ENCODE measurements at regions not wholly inside any gene's neighbourhood (a gene's known extent, or its start where the extent isn't known, plus 50 kb on each side); places are given as distances from the start of the nearest gene placed in this dataset.

DNA sequence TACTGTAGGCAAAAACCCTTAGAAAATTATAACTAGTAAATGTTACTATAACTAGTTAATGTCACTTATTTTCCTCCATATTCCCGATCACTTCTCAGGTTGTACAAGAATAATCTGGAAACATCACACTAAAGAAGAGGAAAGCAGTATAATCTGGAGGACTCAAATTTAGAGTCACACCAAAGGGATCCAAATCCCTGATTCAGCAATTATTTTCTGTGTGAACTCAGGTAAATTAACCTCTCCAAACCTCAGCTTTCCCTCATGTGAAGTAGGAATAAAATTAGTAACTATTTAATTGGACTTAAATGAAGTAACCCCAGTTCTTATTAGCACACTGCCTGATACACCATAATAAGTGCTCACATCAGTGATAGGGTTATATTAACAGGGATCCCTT is 170.1 kb upstream of the NECTIN3 start:
- no peaks in the 10 kb centered on the region for H3K4me1 ChIP-seq
- DNase-seq, result no peak
- TF ChIP-seq CTCF (IDR thresholded peaks at IDR 0.05; ENCODE audit: low read depth, low read length), result no peak
- no peak overlapping the region for H3K4me3 ChIP-seq (ENCODE audit: low read depth, low read length)
- H3K9me3 ChIP-seq, result no peaks in the 10 kb centered on the region
- no peaks in the 10 kb centered on the region for H3K27me3 ChIP-seq
- H3K36me3 ChIP-seq, result no peaks in the 10 kb centered on the region

GRCh38 chr3:110902453-110903085 is 169.0 kb upstream of the NECTIN3 start:
- H3K9me3 ChIP-seq, result no peaks in the 10 kb centered on the region
- H3K27me3 ChIP-seq, result no peaks in the 10 kb centered on the region
- TF ChIP-seq CTCF (IDR thresholded peaks at IDR 0.05; ENCODE audit: low read depth, low read length), result no peak
- DNase-seq, result no peak
- no peaks in the 10 kb centered on the region for H3K36me3 ChIP-seq
- H3K4me1 ChIP-seq, result no peaks in the 10 kb centered on the region
- no peak overlapping the region for H3K4me3 ChIP-seq (ENCODE audit: low read depth, low read length)

DNA sequence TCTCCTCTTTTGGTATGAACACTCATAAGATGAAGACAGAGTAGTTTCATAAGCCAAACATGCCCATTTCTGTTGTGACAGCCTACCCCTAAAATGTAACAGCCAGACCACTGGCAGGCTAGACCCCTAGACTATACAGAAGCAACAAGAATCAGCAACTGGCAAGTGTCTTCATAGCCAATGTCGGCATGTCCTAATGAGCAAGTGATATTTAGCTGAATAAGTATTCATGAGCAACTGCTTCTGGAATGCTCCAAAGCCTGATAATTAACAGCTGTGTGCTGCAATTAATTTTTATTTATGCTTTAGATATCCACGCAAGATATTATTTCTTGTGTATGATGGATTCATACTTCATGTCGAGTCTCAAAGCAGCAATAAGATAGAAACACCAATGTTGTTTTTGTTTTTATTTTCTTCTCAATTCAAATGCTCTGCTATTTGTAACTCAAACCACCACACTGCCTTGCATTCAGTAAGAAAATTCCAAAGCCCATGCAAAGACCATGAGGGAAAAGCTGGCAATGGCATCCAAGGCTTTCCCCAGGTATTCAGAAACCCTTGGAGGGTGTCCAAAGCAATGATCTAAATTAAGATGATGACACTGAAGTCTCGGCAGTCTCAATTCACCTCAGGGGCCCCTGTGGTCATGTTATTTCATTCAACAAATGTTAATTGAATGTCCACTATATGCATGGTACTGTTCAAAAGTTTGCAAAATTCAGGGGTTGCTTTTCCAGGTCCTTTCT is 167.7 kb upstream of the NECTIN3 start:
- DNase-seq, result no peak
- Histone ChIP-seq H3K27me3 (no peaks in the 10 kb centered on the region), H3K9me3 (no peaks in the 10 kb centered on the region), H3K4me3 (ENCODE audit: low read depth, low read length) (no peak overlapping the region), H3K36me3 (no peaks in the 10 kb centered on the region), H3K4me1 (no peaks in the 10 kb centered on the region)
- no peak for TF ChIP-seq CTCF (IDR thresholded peaks at IDR 0.05; ENCODE audit: low read depth, low read length)

GRCh38 chr3:110904520-110904890 is 167.1 kb upstream of the NECTIN3 start:
- H3K4me3 ChIP-seq (ENCODE audit: low read depth, low read length), result no peak overlapping the region
- DNase-seq, result no peak
- H3K4me1 ChIP-seq, result no peaks in the 10 kb centered on the region
- H3K27me3 ChIP-seq, result no peaks in the 10 kb centered on the region
- no peaks in the 10 kb centered on the region for H3K36me3 ChIP-seq
- TF ChIP-seq CTCF (IDR thresholded peaks at IDR 0.05; ENCODE audit: low read depth, low read length), result no peak
- no peaks in the 10 kb centered on the region for H3K9me3 ChIP-seq

GRCh38 chr3:110905121-110905520 is 166.5 kb upstream of the NECTIN3 start:
- no peaks in the 10 kb centered on the region for H3K9me3 ChIP-seq
- no peaks in the 10 kb centered on the region for H3K36me3 ChIP-seq
- H3K4me1 ChIP-seq, result no peaks in the 10 kb centered on the region
- no peak for DNase-seq
- H3K27me3 ChIP-seq, result no peaks in the 10 kb centered on the region
- TF ChIP-seq CTCF (IDR thresholded peaks at IDR 0.05; ENCODE audit: low read depth, low read length), result no peak
- no peak overlapping the region for H3K4me3 ChIP-seq (ENCODE audit: low read depth, low read length)

- no peak for TF ChIP-seq CTCF (IDR thresholded peaks at IDR 0.05; ENCODE audit: low read depth, low read length)
- Histone ChIP-seq H3K4me1 (no peaks in the 10 kb centered on the region), H3K9me3 (no peaks in the 10 kb centered on the region), H3K36me3 (no peaks in the 10 kb centered on the region), H3K27me3 (no peaks in the 10 kb centered on the region), H3K4me3 (ENCODE audit: low read depth, low read length) (no peak overlapping the region)
- no peak for DNase-seq
Measured at GRCh38 chr3:110909839-110910238, 161.8 kb upstream of the NECTIN3 start.

All from BE2C (cell line).